Activated CD8-positive, alpha-beta memory T cell treated with anti-CD3 and anti-CD28 coated beads for 1 hour (primary cell): ENCODE measurements at regions not wholly inside any gene's neighbourhood (a gene's known extent, or its start where the extent isn't known, plus 50 kb on each side); places are given as distances from the start of the nearest gene placed in this dataset.
"Not testable (repeated sequence)": the region's sequence is repeated elsewhere in the genome, so short reads cannot be mapped to it uniquely, and the experiment has no call there.

Experiments
- DNase-seq, 2 donors: peaks; one replicate each; pipeline ENCODE4 v3.0.0-alpha.2; 2020; ENCODE audit warnings: low read depth in 1 of 2; ENCODE audit errors: extremely low read depth in 1 of 2

DNA sequence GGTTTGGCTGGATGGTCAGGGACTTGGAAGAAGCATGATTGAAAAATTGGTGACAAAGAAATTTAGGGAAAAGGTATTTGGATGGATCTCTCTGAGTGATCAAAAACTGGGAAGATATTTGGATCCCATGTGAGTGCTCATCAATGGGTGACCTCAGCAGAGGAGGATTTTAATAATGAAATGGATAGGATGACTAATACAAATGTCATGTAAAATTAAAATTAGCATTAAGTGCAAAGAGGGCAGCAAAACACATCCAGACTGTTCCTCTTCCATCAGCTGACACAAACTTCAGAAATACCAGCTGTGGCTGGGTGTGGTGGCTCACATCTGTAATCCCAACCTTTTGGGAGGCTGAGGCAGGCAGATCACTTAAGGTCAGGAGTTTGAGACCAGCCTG lies 151.7 kb downstream of the THBS2 start:
- DNase-seq = no peak

DNA sequence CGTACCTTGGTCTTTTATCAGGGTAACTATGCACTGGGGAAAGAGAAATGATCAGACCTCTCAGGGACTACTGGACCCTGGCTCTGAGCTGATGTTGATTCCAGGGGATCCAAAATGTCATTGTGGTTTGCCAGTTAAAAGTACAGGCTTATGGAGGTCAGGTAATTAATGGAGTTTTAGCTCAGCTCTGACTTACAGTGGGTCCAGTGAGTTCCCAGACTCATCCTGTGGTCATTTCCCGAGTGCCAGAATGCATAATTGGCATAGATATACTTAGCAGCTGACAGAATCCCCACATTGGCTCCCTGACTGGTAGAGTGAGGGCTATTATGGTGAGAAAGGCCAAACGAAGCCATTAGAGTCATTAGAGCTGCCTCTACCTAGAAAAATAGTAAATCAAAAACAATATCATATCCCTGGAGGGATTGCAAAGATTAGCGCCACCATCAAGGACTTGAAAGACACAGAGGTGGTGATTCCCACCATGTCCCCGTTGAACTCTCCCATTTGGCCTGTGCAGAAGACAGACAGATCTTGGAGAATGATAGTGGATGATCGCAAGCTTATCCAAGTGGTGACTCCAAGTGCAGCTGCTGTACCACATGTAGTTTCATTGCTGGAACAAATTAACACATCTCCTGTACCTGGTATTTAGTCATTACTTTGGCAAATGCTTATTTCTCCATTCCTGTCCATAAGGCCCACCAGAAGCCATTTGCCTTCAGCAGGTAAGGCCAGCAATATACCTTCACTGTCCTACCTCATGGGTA lies 152.4 kb downstream of the THBS2 start:
- no peak for DNase-seq

DNA sequence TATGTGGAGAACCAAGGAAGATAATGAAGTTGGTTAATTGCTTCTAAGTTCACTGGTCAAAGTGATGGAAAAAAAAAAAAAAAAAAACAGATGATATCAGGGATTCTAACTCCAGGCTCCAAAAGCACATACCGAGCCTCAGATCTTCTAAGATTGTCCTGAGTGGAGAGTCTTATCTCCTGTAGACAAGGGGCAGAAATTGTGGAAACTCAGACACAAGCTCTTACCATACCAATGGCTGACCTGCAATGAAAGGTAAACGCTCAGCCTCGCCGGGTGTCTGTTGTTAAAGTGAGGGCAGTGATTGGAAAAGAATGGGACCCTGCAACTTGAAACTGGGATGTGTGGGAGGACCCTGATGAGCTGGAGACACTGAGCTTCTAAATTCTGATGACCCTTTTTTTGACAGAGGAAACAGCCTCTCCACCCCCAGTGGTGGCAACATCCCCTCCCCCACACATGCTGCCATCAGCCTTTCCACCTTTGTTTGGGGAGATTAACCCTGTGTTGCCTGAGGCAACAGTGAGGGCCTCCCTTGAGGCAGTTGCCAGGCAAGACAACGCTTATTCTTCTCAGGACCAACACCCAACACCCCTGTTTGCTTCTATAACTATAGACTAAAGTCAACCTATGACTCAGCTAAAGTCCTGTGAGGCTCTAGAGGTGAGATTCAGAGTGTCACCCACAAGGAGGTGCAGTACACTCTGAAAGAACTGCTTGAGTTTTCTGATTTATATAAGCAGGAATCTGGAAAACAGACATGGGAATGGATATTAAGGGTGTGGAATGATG lies 154.0 kb downstream of the THBS2 start:
- no peak for DNase-seq

DNA sequence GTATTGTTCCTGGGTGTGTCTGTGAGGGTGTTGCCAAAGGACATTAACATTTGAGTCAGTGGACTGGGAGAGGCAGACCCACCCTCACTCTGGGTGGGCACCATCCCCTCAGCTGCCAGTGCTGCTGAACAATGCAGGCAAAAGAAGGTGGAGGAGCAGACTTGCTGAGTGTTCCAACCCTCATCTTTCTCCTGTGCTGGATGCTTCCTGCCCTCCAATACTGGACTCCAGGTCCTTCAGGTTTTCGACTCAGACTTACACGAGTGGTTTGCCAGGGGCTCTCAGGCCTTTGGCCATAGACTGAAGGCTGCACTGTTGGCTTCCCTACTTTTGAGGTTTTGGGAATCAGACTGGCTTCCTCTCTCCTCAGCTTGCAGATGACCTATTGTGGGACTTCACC lies 155.0 kb downstream of the THBS2 start:
- not testable (repeated sequence) for DNase-seq

DNA sequence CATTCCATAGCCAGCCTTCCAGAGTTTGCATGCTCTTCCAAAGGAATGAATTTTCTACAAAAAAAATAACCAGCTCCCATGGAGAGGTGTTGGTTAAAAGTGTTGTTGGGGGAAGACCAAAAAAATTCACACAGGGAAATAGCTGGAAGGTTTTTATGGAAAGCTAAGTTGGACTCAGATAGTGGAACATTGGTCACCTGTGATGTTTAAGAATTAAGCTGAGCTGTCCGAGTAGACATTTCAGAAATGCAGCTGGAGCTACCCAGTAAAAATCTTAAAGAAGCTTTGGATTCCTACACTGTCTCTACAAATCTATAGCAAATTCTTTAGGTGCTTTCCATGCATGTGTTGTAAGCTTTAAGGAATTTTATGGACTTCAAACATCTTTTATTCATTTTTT lies 155.5 kb downstream of the THBS2 start:
- no peak for DNase-seq

DNA sequence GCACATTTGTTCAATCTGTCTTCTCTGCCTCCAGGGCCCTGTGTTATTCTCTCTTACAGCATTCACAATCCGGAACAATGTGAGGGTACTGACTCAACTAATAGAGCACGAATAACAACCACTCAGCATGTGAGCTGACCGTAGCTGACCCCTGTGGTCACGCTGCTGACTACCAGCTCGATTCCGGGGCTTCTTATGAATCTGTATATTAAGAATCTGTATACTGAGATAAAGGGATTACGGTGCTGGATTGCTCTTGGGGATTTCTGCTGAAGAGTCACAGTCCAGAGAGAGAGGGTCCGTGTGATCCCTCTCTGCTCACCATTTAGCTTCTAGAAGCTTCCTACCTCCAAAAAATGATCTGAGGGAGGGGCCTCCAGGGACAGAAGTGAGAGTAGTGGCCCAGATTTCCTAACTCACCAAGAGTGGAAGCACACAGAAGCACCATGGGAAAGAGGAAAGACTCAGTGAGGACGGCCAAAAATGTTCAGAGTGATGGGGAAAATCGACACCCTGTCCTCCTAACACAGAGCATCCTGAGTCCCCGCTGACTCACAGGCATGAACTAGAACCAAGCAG lies 156.2 kb downstream of the THBS2 start:
- DNase-seq = no peak

DNA sequence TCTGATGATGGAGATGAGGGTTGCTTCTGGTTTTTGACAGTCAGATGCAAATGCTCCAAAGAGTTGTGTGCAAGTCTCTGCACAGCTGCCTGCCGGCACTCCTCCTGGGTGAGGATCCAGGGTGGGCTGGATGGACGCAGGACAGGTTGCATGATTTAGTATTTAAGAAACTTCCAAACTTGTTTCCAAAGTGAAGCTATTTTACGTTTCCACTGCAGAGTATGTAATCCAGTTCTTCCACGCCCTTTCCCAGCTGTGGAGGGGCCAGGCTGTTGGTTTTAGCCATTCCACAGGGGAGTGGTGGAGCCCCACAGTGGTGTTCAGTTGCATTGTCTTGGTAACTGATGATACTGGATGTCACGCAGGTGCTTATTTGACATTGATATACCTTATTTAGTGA lies 157.3 kb downstream of the THBS2 start:
- DNase-seq = no peak

DNA sequence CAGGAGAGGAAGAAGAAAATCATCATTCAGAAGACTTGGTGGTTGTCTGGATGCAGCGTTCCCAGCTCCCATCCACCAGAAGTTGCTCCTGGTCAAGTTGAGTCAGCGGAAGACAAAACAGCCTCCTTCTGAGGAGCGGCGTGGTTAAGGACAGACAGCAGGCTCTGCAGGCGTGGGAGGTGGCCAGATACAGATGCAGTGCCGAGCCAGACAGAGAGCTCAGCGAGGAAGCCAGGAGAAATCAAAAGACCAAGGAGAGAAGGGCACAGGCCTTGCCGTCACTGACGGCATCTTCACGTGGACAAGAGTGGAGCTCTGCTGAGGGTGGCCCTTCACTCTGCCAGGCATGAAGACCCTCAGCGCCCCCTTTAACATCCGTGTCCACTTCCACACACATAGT lies 158.5 kb downstream of the THBS2 start:
- no peak for DNase-seq

DNA sequence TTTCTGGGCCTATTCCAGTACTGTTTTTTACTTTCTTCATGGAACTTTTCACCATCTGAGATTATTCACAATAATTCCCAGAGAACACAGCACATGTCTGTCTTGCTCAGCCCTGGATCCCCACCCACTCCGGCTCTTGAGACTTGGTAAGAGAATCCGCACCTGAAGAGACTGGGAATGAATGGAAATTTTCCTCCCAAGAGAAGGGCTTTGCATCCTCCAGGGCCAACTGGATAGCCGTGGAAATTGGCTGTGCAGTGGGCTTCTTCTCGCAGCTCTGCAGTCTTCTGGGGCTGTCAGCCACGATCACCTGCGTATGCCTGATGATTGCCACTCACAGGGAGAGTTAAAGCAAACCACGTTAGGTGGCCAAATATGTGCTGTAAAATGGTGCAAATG lies 159.1 kb downstream of the THBS2 start:
- DNase-seq = no peak

DNA sequence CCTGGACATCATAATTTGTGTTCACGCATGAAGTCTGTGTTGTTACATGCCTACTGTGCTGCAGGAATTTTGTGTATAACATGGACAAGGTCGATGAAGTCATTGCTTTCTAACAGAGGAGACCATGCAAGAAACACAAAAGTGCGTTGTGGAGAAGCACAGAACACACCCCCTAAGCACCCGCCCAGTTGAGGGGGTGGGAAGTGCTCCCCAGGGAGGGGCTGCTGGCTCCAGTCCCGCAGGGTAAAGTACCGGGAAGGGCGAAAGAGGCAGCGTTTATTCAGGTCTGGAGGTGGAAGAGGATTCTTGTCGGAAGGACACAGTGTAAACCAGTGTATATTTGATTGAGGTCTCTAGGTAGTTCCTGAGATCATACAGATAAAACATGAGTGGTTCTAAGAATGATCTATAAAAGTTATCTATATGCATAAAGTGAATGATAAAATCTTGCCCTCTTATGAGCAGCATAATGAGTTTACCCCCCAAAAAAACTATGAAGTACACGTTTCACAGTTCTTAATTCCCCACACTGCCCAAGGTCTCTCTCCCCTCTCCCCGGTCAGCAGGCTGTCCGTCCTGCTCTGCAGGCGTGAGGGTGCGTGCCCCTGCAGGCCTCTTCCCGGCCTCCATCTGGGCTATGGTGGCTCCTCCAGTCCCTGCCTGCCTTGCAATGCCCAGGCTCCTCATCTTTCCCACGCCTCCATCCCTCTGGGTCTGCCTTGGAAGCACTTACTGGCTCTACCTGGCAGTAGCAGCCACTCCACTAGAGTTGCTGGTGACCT lies 159.7 kb downstream of the THBS2 start:
- DNase-seq = no peak

DNA sequence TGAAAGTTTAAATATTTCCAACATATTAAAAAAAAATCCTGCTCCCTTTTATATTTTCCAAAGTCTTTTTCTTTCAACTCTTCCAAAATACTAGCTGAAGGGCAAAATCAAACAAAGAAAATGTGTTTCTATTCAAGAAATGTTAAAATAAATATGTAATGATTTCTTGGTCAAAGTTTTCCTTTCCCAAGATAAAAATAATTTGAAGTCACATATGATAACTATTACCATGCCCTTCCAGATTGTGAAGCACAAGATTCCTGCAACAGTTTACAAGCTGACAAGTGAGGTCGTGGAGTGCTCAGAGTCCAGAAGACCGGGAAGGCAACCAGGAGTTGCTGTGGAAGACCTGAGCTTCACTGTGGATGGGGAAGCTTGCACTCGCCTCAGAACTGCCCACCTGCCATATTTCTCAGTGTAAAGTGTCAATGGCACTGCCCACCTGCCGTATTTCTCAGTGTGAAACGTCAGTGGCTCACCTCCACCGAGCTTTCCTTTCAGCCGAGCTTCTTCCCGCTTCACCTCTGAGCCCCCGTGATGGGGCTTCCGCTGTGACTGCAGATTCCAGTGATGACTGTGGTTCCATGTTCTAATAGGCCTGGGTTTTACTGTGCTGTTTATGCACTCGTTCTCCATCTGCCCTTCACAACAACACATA lies 160.5 kb downstream of the THBS2 start:
- DNase-seq = no peak

DNA sequence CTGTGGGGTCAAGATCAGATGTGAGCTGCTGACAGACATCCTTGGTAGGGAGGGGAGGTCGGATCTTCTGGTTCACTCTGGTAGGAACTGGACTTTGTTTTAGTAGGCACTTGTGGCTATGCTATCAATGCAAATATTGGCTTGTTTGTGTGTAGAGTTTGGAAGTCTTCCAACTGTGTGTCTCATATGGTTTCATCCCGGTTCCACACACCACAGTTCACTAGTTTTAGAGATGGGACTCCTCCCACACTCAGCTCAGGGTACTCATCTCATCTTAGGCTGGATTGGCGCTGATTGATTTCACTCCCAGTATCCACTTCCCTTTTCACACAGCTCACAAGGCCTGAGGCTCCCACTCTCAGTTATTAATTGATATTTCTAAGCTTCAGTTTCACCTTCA lies 161.3 kb downstream of the THBS2 start:
- DNase-seq = no peak

DNA sequence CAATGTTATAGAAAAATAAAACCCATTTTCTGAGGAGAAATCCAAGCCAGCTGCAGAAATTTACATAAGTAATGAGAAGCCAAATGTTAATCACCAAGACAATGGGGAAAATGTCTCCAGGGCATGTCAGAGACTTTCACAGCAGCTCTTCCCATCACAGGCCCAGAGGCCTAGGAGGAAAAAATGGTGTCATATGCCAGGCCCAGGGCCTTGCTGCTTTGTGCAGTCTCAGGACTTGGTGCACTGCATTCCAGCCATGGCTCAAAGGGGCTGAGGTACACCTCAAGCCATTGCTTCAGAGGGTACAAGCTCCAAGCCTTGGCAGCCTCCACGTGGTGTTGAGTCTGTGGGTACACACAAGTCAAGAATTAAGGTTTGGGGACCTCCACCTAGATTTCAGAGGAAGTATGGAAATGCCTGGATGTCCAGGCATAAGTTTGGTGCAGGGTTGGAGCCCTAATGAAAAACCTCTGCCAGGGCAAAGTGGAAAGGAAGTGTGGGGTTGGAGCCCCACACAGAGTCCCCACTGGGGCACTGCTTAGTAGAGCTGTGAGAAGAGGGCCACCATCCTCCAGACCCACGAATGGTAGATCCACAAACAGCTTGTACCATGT lies 163.0 kb downstream of the THBS2 start:
- DNase-seq = not testable (repeated sequence)

DNA sequence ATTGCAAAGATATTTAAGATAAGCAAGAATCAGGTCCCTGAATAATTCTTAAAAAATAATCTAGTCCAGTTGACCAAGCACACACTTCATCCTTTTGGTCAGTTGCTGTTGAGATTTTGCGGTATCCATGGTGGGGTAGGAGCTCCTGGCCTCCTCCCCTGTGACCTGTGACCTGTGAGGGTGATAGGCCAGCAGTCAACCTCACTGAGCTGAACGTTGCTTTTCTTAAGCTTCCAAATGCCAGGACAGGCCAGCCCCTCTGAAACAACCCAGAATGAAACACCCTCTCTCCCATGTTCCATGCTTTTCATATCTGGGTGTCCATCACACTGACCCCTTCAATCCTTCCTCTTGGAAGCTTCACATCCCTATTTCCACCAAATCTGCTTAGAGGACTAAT lies 164.9 kb downstream of the THBS2 start:
- DNase-seq = no peak

DNA sequence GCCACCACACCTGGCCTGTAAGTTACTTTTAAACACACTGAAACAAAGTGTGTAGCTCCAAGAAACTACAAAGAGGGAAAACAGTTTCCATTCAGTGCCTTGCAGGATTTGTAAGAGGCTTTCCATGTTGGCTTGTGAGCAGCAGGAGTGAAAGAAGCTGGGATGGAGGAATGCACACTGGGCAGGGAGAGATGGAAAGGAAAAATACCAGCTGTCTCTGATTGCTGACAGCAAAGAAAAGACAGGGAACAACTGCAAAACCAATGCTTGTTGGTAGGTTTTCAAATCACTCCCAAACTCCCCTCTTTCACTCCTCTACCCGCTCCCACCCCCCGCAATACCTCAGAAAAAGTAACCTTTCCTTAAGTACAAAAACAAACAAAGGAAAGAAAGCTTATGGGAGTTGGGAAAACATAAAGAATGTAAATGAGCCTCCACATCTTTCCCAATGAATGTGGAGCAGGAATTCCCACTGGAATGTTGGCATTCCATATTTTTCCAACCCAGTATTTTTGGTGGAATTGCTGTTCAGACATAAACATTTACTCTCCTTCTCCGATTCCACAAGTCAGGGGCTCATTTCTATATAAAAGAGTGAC lies 166.1 kb downstream of the THBS2 start:
- no peak for DNase-seq

DNA sequence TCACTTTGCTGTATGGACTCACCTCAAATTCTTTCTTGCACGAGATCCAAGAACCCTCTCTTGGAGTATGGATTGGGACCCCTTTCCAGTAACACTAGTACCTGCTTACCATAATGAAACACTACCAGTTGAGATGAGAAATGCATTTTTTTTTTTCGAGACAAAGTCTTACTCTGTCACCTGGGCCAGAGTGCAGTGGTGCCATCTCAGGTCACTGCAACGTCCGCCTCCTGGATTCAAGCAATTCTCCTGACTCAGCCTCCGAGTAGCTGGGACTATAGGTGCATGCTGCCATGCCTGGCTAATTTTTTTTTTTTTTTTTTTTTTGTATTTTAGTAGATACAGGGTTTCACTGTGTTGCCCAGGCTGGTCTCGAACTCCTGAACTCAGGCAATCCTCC lies 167.0 kb downstream of the THBS2 start:
- DNase-seq = not testable (repeated sequence)

DNA sequence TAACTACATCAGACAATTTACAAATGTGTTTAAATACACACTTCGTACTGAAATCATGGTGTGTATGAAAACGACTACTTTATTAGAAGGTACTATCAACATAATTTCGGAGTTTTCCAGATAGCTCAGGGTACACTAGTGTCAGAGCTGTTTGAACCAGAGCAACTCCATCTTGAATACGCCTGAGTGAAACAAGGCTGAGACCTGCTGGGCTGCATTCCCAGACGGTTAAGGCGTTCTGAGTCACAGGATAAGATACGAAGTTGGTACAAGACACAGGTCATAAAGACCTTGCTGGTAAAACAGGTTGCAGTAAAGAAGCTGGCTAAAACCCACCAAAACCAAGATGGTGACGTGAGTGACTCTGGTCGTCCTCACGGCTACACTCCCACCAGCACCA lies 167.6 kb downstream of the THBS2 start:
- DNase-seq = no peak

DNA sequence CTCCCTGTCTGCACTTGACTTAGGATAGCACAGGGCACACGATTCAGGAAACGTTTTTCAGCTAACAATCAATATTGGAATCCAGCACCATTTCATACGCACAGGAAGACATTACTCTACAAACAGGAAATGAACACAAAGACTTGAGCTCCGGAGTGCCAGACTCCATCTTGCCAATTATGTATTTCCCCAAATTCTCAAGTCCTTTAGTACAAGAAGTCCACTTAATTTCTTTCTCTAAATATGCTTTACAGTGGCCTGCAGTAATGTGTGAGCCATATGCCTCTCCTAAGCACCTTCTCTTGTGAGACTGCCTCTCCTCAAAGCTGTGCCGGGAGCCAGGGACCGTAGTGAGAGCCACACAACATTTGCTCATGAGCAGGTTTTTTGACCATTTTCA lies 168.2 kb downstream of the THBS2 start:
- DNase-seq = no peak

DNA sequence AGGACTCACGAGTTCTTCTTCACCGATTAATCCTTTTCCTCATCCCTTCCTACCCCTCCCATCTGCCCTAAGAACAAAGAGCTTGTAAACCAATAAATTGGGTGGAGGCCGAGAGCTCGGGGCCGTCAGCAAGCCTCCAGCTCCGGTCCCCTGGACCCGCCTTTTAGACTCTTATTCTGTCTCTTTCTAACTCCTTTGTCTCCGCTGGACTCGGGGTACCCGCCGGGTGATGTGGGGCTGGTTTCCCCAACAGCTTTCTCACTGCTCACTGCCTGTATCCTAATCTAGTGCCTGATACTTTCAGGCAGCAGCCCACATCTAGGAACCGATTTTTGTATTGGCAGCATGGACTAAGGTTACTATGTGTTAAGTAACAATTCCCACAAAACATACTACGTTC lies 169.1 kb downstream of the THBS2 start:
- not testable (repeated sequence) for DNase-seq

DNA sequence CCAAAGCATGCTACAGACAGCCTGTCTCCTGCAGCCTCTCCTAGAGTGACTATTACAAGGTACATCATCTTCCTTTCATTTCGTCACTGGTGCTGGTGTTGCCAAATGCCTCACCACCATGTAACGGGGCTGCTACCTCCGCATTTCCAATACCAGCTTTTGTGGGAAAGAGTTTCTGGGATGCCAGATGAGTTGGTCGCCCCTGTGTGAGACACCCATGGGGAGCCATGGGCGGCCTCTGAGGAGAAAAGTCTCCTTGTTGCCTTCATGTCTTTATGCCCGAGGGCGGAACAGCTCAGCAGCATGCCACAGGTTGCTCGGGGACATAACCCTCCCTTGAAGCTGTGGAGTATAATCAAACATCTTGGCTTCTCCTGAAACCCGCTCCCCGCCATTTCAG lies 169.6 kb downstream of the THBS2 start:
- no peak for DNase-seq
